CD1c-positive myeloid dendritic cell (primary cell): ENCODE measurements at regions not wholly inside any gene's neighbourhood (a gene's known extent, or its start where the extent isn't known, plus 50 kb on each side); places are given as distances from the start of the nearest gene placed in this dataset.
A peak's percentile ranks its signal among the peaks of the same experiment; 100 is the strongest.

ENCODE experiments used
- DNase-seq: peaks from one replicate; pipeline ENCODE4 v3.0.0-alpha.2; 2016; ENCODE audit errors: extremely low spot score

- no peak for DNase-seq
Measured at GRCh38 chr10:28391283-28391682, 88.4 kb upstream of the MPP7 start.

GRCh38 chr10:28393956-28394568 is 91.2 kb upstream of the MPP7 start:
- DNase-seq: peak; percentile 73

- no peak for DNase-seq
Measured at GRCh38 chr10:28396331-28396730, 93.5 kb upstream of the MPP7 start.

GRCh38 chr10:28397229-28397628 is 94.4 kb upstream of the MPP7 start:
- no peak for DNase-seq

- peak; percentile 52 for DNase-seq
Measured at GRCh38 chr10:28400176-28400575, 97.3 kb upstream of the MPP7 start.

GRCh38 chr10:28400681-28401080 is 97.8 kb upstream of the MPP7 start:
- DNase-seq: peak; percentile 86

- DNase-seq: peak; percentile 76
Measured at GRCh38 chr10:28402611-28403073, 99.8 kb upstream of the MPP7 start.

GRCh38 chr10:28403090-28403489 is 100.2 kb upstream of the MPP7 start:
- peak; percentile 7 for DNase-seq

- no peak for DNase-seq
Measured at GRCh38 chr10:28408237-28408777, 105.4 kb upstream of the MPP7 start.

GRCh38 chr10:28410420-28411135 is 107.7 kb upstream of the MPP7 start:
- no peak for DNase-seq

- DNase-seq: no peak
Measured at GRCh38 chr10:28411136-28411460, 108.2 kb upstream of the MPP7 start.

GRCh38 chr10:28411648-28412047 is 108.8 kb upstream of the MPP7 start:
- peak; percentile 62 for DNase-seq

- DNase-seq: no peak
Measured at GRCh38 chr10:28418069-28418468, 114.8 kb upstream of the WAC start.

GRCh38 chr10:28425422-28425821 is 107.5 kb upstream of the WAC start:
- no peak for DNase-seq

GRCh38 chr10:28426392-28427159 is 106.3 kb upstream of the WAC start:
- no peak for DNase-seq

GRCh38 chr10:28427376-28427775 is 105.5 kb upstream of the WAC start:
- DNase-seq: no peak

GRCh38 chr10:28429045-28429444 is 103.9 kb upstream of the WAC start:
- DNase-seq: no peak

- no peak for DNase-seq
Measured at GRCh38 chr10:28429573-28430216, 103.2 kb upstream of the WAC start.

- DNase-seq: no peak
Measured at GRCh38 chr10:28431139-28431538, 101.8 kb upstream of the WAC start.

- peak; percentile 92 for DNase-seq
Measured at GRCh38 chr10:28432210-28432676, 100.7 kb upstream of the WAC start.

GRCh38 chr10:28434063-28434462 is 98.9 kb upstream of the WAC start:
- no peak for DNase-seq

- DNase-seq: no peak
Measured at GRCh38 chr10:28442403-28442802, 90.5 kb upstream of the WAC start.
